Mucosa of descending colon (tissue), 3 donors: ENCODE measurements at regions not wholly inside any gene's neighbourhood (a gene's known extent, or its start where the extent isn't known, plus 50 kb on each side); places are given as distances from the start of the nearest gene placed in this dataset.

ENCODE experiments used
- ATAC-seq: fragments of 200-7000 bp; cut with Tn5 transposase; one replicate; pipeline ENCODE4 v1.9.1; 2020; ENCODE audit warnings: mild to moderate bottlenecking, moderate library complexity
- DNase-seq, 3 donors: peaks; one replicate each; pipeline ENCODE4 v3.0.0-alpha.2; 2020
- H3K36me3 ChIP-seq: fragments of 200-600 bp; one replicate; pipeline ENCODE4 v1.8.0; 2021; ENCODE audit warnings: low read depth, mild to moderate bottlenecking
- H3K4me1 ChIP-seq: fragments of 200-600 bp; one replicate; pipeline ENCODE4 v1.8.0; 2021; ENCODE audit warnings: low read depth, mild to moderate bottlenecking
- H3K4me3 ChIP-seq: fragments of 200-600 bp; one replicate; pipeline ENCODE4 v1.8.0; 2021; ENCODE audit warnings: mild to moderate bottlenecking
- H3K9me3 ChIP-seq: fragments of 200-600 bp; one replicate; pipeline ENCODE4 v1.8.0; 2021; ENCODE audit warnings: mild to moderate bottlenecking
- CTCF ChIP-seq: fragments of 200-600 bp; IDR thresholded peaks from one replicate; pipeline ENCODE4 v1.8.0; 2022; ENCODE audit warnings: antibody characterized with exemption, mild to moderate bottlenecking
- intact Hi-C, 2 donors: fragments of 100-400 bp; cut with DNase I in 1 of 2; cut with micrococcal nuclease in 1 of 2; formaldehyde crosslinking; loops; one replicate each; pipeline versions ENCODE4 v1.11.0 to v1.11.1; 2022; cut with DNase I, micrococcal nuclease
- donor health status: DM: no; HTN: no; CAD: no; lungs with moderate emphysema.
- donor health status: DM: no; HTN: no; CAD: no.
- donor health status: DM: no; HTN: yes; CAD: no.

- Histone ChIP-seq H3K9me3 (no peaks in the 10 kb centered on the region), H3K4me3 (no peak overlapping the region), H3K36me3 (no peaks in the 10 kb centered on the region), H3K4me1 (no peaks in the 10 kb centered on the region)
- TF ChIP-seq CTCF = no peak
- ATAC-seq = no peak
- intact Hi-C loops = no loop called here
- DNase-seq = peak in 1 of 3 donors; percentile 11
Measured at GRCh38 chr7:46391231-46392201, 470.4 kb upstream of the IGFBP3 start.

GRCh38 chr7:46390042-46390441 is 469.0 kb upstream of the IGFBP3 start:
- DNase-seq (no peak), ATAC-seq (no peak)
- intact Hi-C loops = no loop called here
- no peaks in the 10 kb centered on the region for H3K36me3 ChIP-seq
- H3K4me3 ChIP-seq = no peak overlapping the region
- no peaks in the 10 kb centered on the region for H3K4me1 ChIP-seq
- no peak for TF ChIP-seq CTCF
- H3K9me3 ChIP-seq = no peaks in the 10 kb centered on the region

- intact Hi-C loops = no loop called here
- Histone ChIP-seq H3K4me1 (no peaks in the 10 kb centered on the region), H3K9me3 (no peaks in the 10 kb centered on the region), H3K36me3 (no peaks in the 10 kb centered on the region), H3K4me3 (no peak overlapping the region)
- TF ChIP-seq CTCF = no peak
- ATAC-seq (no peak), DNase-seq (no peak)
Measured at GRCh38 chr7:46389146-46389545, 468.1 kb upstream of the IGFBP3 start.

GRCh38 chr7:46387646-46388045 is 466.6 kb upstream of the IGFBP3 start:
- Histone ChIP-seq H3K36me3 (no peaks in the 10 kb centered on the region), H3K9me3 (no peaks in the 10 kb centered on the region), H3K4me1 (no peaks in the 10 kb centered on the region), H3K4me3 (no peak overlapping the region)
- DNase-seq = no peak
- intact Hi-C loops = no loop called here
- no peak for ATAC-seq
- no peak for TF ChIP-seq CTCF

- Histone ChIP-seq H3K36me3 (no peaks in the 10 kb centered on the region), H3K4me3 (no peak overlapping the region), H3K9me3 (no peaks in the 10 kb centered on the region), H3K4me1 (no peaks in the 10 kb centered on the region)
- no peak for DNase-seq
- TF ChIP-seq CTCF = no peak
- ATAC-seq = no peak
- intact Hi-C loops = no loop called here
Measured at GRCh38 chr7:46386428-46387399, 465.6 kb upstream of the IGFBP3 start.
